ENCODE measurements at regions not wholly inside any gene's neighbourhood (a gene's known extent, or its start where the extent isn't known, plus 50 kb on each side); places are given as distances from the start of the nearest gene placed in this dataset.
A peak's percentile ranks its signal among the peaks of the same experiment; 100 is the strongest.

GRCh38 chr5:172525307-172525995 lies 71.1 kb upstream of the SH3PXD2B start:
- no peak for DNase-seq (ENCODE audit: low spot score)
- H3K4me3 Mint-ChIP-seq (ENCODE audit: unreplicated experiment), result no peak overlapping the region
- TF ChIP-seq CTCF (IDR thresholded peaks at IDR 0.05; ENCODE audit: unreplicated experiment), result no peak
- no peaks in the 10 kb centered on the region for H3K36me3 Mint-ChIP-seq (ENCODE audit: low read depth, unreplicated experiment)
- H3K27me3 Mint-ChIP-seq (ENCODE audit: unreplicated experiment), result peaks cover 4% of the 10 kb centered on the region
- H3K27ac Mint-ChIP-seq (ENCODE audit: unreplicated experiment), result no peak overlapping the region
- peaks cover 4% of the 10 kb centered on the region for H3K9me3 Mint-ChIP-seq (ENCODE audit: unreplicated experiment)
- H3K4me1 Mint-ChIP-seq (ENCODE audit: unreplicated experiment), result peaks cover 8% of the 10 kb centered on the region

- no peak overlapping the region for H3K27ac Mint-ChIP-seq (ENCODE audit: unreplicated experiment)
- no peak for DNase-seq (ENCODE audit: low spot score)
Observed at GRCh38 chr5:172524573-172525021, 70.3 kb upstream of the SH3PXD2B start.

GRCh38 chr5:172523146-172523745 lies 68.9 kb upstream of the SH3PXD2B start:
- peaks cover 8% of the 10 kb centered on the region for H3K4me1 Mint-ChIP-seq (ENCODE audit: unreplicated experiment)
- TF ChIP-seq CTCF (IDR thresholded peaks at IDR 0.05; ENCODE audit: unreplicated experiment), result no peak
- no peaks in the 10 kb centered on the region for H3K36me3 Mint-ChIP-seq (ENCODE audit: low read depth, unreplicated experiment)
- peaks cover 4% of the 10 kb centered on the region for H3K27me3 Mint-ChIP-seq (ENCODE audit: unreplicated experiment)
- no peak overlapping the region for H3K27ac Mint-ChIP-seq (ENCODE audit: unreplicated experiment)
- DNase-seq (ENCODE audit: low spot score), result no peak
- peak overlapping the region; percentile 56 for H3K4me3 Mint-ChIP-seq (ENCODE audit: unreplicated experiment)
- peaks cover 4% of the 10 kb centered on the region for H3K9me3 Mint-ChIP-seq (ENCODE audit: unreplicated experiment)

More at GRCh38 chr5:172524573-172525021, 70.3 kb upstream of the SH3PXD2B start:
- no peak overlapping the region for H3K4me3 Mint-ChIP-seq (ENCODE audit: unreplicated experiment)
- H3K4me1 Mint-ChIP-seq (ENCODE audit: unreplicated experiment), result peaks cover 8% of the 10 kb centered on the region
- no peaks in the 10 kb centered on the region for H3K36me3 Mint-ChIP-seq (ENCODE audit: low read depth, unreplicated experiment)
- no peak for TF ChIP-seq CTCF (IDR thresholded peaks at IDR 0.05; ENCODE audit: unreplicated experiment)
- peaks cover 4% of the 10 kb centered on the region for H3K9me3 Mint-ChIP-seq (ENCODE audit: unreplicated experiment)
- peaks cover 4% of the 10 kb centered on the region for H3K27me3 Mint-ChIP-seq (ENCODE audit: unreplicated experiment)

GRCh38 chr5:172521338-172521932 lies 67.1 kb upstream of the SH3PXD2B start:
- peaks cover 3% of the 10 kb centered on the region for H3K27me3 Mint-ChIP-seq (ENCODE audit: unreplicated experiment)
- peaks cover 4% of the 10 kb centered on the region for H3K9me3 Mint-ChIP-seq (ENCODE audit: unreplicated experiment)
- DNase-seq (ENCODE audit: low spot score), result no peak
- TF ChIP-seq CTCF (IDR thresholded peaks at IDR 0.05; ENCODE audit: unreplicated experiment), result no peak
- no peak overlapping the region for H3K27ac Mint-ChIP-seq (ENCODE audit: unreplicated experiment)
- H3K36me3 Mint-ChIP-seq (ENCODE audit: low read depth, unreplicated experiment), result no peaks in the 10 kb centered on the region
- H3K4me3 Mint-ChIP-seq (ENCODE audit: unreplicated experiment), result no peak overlapping the region
- no peaks in the 10 kb centered on the region for H3K4me1 Mint-ChIP-seq (ENCODE audit: unreplicated experiment)

GRCh38 chr5:172511952-172512351 lies 57.6 kb upstream of the SH3PXD2B start:
- TF ChIP-seq CTCF (IDR thresholded peaks at IDR 0.05; ENCODE audit: unreplicated experiment), result no peak
- Mint-ChIP-seq H3K4me3 (ENCODE audit: unreplicated experiment) (no peak overlapping the region), H3K9me3 (ENCODE audit: unreplicated experiment) (peaks cover 4% of the 10 kb centered on the region), H3K27me3 (ENCODE audit: unreplicated experiment) (no peaks in the 10 kb centered on the region), H3K4me1 (ENCODE audit: unreplicated experiment) (no peaks in the 10 kb centered on the region), H3K36me3 (ENCODE audit: low read depth, unreplicated experiment) (peaks cover 3% of the 10 kb centered on the region), H3K27ac (ENCODE audit: unreplicated experiment) (no peak overlapping the region)
- no peak for DNase-seq (ENCODE audit: low spot score)
